CD4-positive, alpha-beta T cell (primary cell): ENCODE measurements at regions not wholly inside any gene's neighbourhood (a gene's known extent, or its start where the extent isn't known, plus 50 kb on each side); places are given as distances from the start of the nearest gene placed in this dataset.

Experiments
- ATAC-seq: fragments of 200-7000 bp; cut with Tn5 transposase; one replicate; pipeline ENCODE4 v1.10.0; 2022; ENCODE audit warnings: mild to moderate bottlenecking; ENCODE audit not compliant: poor library complexity
- CTCF ChIA-PET: fragments of 350-600 bp; sonication (Branson Sonifier 250); formaldehyde crosslinking; loops from one replicate; lab custom pipeline; 2021; ENCODE audit warnings: antibody characterized with exemption, inconsistent platforms; lab: Charles Lee
- POLR2A ChIA-PET: fragments of 350-600 bp; sonication (Branson Sonifier 250); formaldehyde crosslinking; loops from one replicate; lab custom pipeline; 2021; ENCODE audit warnings: antibody characterized with exemption, inconsistent platforms; lab: Charles Lee
- DNase-seq, 14 experiments: peaks; one replicate each; pipeline ENCODE4 v3.0.0-alpha.2; 2013 to 2020; ENCODE audit warnings: mixed read lengths in 2 of 14
- H3K27ac ChIP-seq, 2 donors: one replicate each; pipeline versions ENCODE4 v1.5.1 to v1.7.0; 2013; ENCODE audit warnings: low read length in 2 of 2, low read depth in 1 of 2, mild to moderate bottlenecking in 1 of 2
- H3K27me3 ChIP-seq, 2 experiments: 1 replicate in 1 of 2; 2 replicates in 1 of 2; pipeline versions ENCODE4 v1.6.1 to v1.7.0; 2013; ENCODE audit warnings: low read length in 2 of 2, control low read depth in 1 of 2, mild to moderate bottlenecking in 1 of 2, moderate library complexity in 1 of 2; ENCODE audit not compliant: insufficient read depth in 2 of 2, control insufficient read depth in 1 of 2
- H3K36me3 ChIP-seq: one replicate; pipeline ENCODE4 v1.6.1; 2013; ENCODE audit warnings: low read length, control low read depth; ENCODE audit not compliant: insufficient read depth
- H3K4me1 ChIP-seq: one replicate; pipeline ENCODE4 v1.6.1; 2013; ENCODE audit warnings: low read length, control low read depth; ENCODE audit not compliant: insufficient read depth
- H3K4me3 ChIP-seq: one replicate; pipeline ENCODE4 v1.5.1; 2013; ENCODE audit warnings: mild to moderate bottlenecking, low read length, moderate library complexity
- H3K9me3 ChIP-seq, 2 experiments: 1 replicate in 1 of 2; 2 replicates in 1 of 2; pipeline versions ENCODE4 v1.6.1 to v1.7.0; 2013; ENCODE audit warnings: low read length in 2 of 2, mild to moderate bottlenecking in 2 of 2, control low read depth in 1 of 2, moderate library complexity in 1 of 2; ENCODE audit not compliant: control insufficient read depth in 1 of 2, insufficient read depth in 1 of 2
- H3K27ac Mint-ChIP-seq: one replicate; pipeline ENCODE4 v1.8.0; 2020; ENCODE audit warnings: mixed read lengths
- H3K27me3 Mint-ChIP-seq: one replicate; pipeline ENCODE4 v1.8.0; 2021; ENCODE audit warnings: mixed read lengths
- H3K36me3 Mint-ChIP-seq: one replicate; pipeline ENCODE4 v1.8.0; 2021; ENCODE audit warnings: low read depth, mixed read lengths
- H3K4me1 Mint-ChIP-seq: one replicate; pipeline ENCODE4 v1.8.0; 2021; ENCODE audit warnings: low read depth, mixed read lengths
- H3K4me3 Mint-ChIP-seq: one replicate; pipeline ENCODE4 v1.8.0; 2020; ENCODE audit warnings: mild to moderate bottlenecking, mixed read lengths
- H3K9me3 Mint-ChIP-seq: one replicate; pipeline ENCODE4 v1.8.0; 2020; ENCODE audit warnings: mixed read lengths
- intact Hi-C, 2 experiments: fragments of 100-400 bp; cut with DNase I in 1 of 2; cut with micrococcal nuclease in 1 of 2; formaldehyde crosslinking; loops; one replicate each; pipeline versions ENCODE4 v1.15.1 to v1.9.0; 2023 to 2025; cut with DNase I, micrococcal nuclease
- TF ChIP-seq, protein P1 (sequence below): fragments of 200-600 bp; IDR thresholded peaks from one replicate; pipeline ENCODE4 v1.8.0; 2022; ENCODE audit warnings: antibody characterized with exemption, mild to moderate bottlenecking

DNA sequence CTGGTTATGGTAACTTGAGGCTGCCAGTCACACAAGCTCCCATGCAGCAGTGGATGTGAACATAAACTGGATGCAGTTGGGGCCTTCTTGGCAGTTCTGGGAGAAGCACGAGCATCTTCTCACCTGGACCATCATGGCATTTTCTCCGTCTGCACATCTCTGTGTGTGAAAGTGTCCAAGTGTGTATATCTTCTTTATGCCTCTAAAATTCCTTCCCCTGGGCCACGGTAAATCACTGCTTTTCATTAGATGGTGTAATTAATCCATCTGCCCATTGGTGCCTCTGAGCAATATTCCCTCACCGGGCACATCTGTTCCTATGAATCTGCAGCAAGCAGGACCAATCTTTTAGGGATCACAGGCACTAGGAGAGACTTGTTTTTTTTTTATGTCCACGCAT lies 138.0 kb downstream of the MAP3K7 start:
- no peak for DNase-seq
- Mint-ChIP-seq H3K4me3 (no peak overlapping the region), H3K27me3 (no peaks in the 10 kb centered on the region), H3K9me3 (no peaks in the 10 kb centered on the region), H3K4me1 (peaks cover 14% of the 10 kb centered on the region), H3K27ac (no peak overlapping the region), H3K36me3 (no peaks in the 10 kb centered on the region)
- Histone ChIP-seq H3K4me1 (no peaks in the 10 kb centered on the region), H3K36me3 (no peaks in the 10 kb centered on the region), H3K27ac (no peak overlapping the region), H3K9me3 (no peaks in the 10 kb centered on the region), H3K27me3 (no peaks in the 10 kb centered on the region), H3K4me3 (no peak overlapping the region)
- intact Hi-C loops, result no loop called here
- ChIA-PET POLR2A (interaction anchor here (1.2 kb wide), 1 partner anchor 35 kb away, joined by 4 read pairs; no protein-coding TSS in a partner anchor), CTCF (no interaction called here)
- ATAC-seq, result no peak
- TF ChIP-seq, protein P1, sequence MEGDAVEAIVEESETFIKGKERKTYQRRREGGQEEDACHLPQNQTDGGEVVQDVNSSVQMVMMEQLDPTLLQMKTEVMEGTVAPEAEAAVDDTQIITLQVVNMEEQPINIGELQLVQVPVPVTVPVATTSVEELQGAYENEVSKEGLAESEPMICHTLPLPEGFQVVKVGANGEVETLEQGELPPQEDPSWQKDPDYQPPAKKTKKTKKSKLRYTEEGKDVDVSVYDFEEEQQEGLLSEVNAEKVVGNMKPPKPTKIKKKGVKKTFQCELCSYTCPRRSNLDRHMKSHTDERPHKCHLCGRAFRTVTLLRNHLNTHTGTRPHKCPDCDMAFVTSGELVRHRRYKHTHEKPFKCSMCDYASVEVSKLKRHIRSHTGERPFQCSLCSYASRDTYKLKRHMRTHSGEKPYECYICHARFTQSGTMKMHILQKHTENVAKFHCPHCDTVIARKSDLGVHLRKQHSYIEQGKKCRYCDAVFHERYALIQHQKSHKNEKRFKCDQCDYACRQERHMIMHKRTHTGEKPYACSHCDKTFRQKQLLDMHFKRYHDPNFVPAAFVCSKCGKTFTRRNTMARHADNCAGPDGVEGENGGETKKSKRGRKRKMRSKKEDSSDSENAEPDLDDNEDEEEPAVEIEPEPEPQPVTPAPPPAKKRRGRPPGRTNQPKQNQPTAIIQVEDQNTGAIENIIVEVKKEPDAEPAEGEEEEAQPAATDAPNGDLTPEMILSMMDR, result no peak

DNA sequence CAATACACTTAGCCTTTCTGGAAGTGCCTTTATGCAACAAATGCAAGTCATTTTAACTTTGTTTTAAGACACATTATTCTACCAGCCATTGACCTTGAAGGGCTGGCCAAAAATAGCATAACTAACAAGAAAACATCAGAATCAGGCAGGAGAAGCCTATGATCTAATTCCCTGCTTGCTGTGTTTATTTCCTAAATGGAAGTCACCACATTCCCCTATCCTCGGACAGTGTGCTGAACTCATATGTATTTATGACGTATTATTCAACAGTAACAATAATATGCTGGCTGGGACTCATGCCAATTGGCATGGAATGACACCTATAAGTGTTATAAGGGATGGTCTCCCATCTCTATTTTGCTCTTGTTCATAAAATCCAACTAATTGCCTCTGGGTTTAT lies 140.7 kb downstream of the MAP3K7 start:
- POLR2A ChIA-PET, result no interaction called here
- DNase-seq, result no peak
- Mint-ChIP-seq H3K4me1 (peaks cover 15% of the 10 kb centered on the region), H3K4me3 (no peak overlapping the region), H3K9me3 (no peaks in the 10 kb centered on the region), H3K36me3 (no peaks in the 10 kb centered on the region), H3K27ac (no peak overlapping the region), H3K27me3 (no peaks in the 10 kb centered on the region)
- no peak overlapping the region for H3K27ac ChIP-seq
- no peak overlapping the region for H3K4me3 ChIP-seq
- TF ChIP-seq, protein P1, result no peak
- CTCF ChIA-PET, result no interaction called here
- intact Hi-C loops, result no loop called here
- no peaks in the 10 kb centered on the region for H3K9me3 ChIP-seq
- H3K36me3 ChIP-seq, result no peaks in the 10 kb centered on the region
- H3K27me3 ChIP-seq, result no peaks in the 10 kb centered on the region
- no peaks in the 10 kb centered on the region for H3K4me1 ChIP-seq
- no peak for ATAC-seq

DNA sequence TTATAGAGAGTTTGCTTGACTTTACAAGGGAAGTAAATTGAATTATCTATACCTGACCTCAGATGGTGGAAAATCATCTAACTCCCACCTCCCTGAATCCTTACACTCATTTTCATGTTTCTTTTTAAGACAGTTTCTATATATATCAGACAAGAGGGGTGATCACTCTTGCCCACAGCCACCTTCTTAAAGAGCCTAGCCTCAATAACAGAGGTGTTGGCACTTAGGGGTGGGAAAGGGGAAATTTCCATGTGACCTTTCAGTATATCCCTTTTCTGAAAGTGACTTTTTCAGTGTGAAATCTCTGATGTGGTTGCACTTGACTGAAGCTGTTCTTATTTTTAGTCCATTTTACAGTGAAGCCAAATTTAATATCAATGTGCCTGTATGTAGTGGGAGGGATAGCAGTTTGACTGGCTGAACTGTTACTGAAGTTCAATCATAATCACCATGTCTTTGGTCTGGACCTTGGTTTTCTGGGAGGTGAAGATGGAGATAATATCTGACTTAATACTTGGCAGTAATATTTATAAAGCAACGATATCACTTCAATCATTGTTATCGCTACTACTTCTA lies 141.3 kb downstream of the MAP3K7 start:
- Mint-ChIP-seq H3K27ac (no peak overlapping the region), H3K4me3 (no peak overlapping the region), H3K36me3 (no peaks in the 10 kb centered on the region), H3K27me3 (no peaks in the 10 kb centered on the region), H3K9me3 (no peaks in the 10 kb centered on the region), H3K4me1 (peaks cover 15% of the 10 kb centered on the region)
- ATAC-seq (no peak), DNase-seq (no peak)
- intact Hi-C loops, result no loop called here
- CTCF ChIA-PET, result no interaction called here
- TF ChIP-seq, protein P1, result no peak
- Histone ChIP-seq H3K9me3 (no peaks in the 10 kb centered on the region), H3K36me3 (no peaks in the 10 kb centered on the region), H3K27ac (no peak overlapping the region), H3K4me1 (no peaks in the 10 kb centered on the region), H3K27me3 (no peaks in the 10 kb centered on the region), H3K4me3 (no peak overlapping the region)
- POLR2A ChIA-PET, result no interaction called here
